Body of pancreas (tissue), 4 donors: ENCODE measurements at regions not wholly inside any gene's neighbourhood (a gene's known extent, or its start where the extent isn't known, plus 50 kb on each side); places are given as distances from the start of the nearest gene placed in this dataset.

Experiments used
- CTCF ChIP-seq, 7 experiments: fragments of 450-650 bp in 4 of 7; fragments of 200-600 bp in 3 of 7; sonication (generic) in 3 of 7; IDR thresholded peaks; one replicate each; pipeline ENCODE4 v1.5.1; 2016 to 2019; ENCODE audit warnings: antibody characterized with exemption in 7 of 7
- POLR2A ChIP-seq, 3 donors: fragments of 450-650 bp; IDR thresholded peaks; one replicate each; pipeline ENCODE4 v1.6.1; 2016; ENCODE audit warnings: antibody characterized with exemption in 3 of 3, mild to moderate bottlenecking in 2 of 3

- TF ChIP-seq POLR2A (IDR thresholded peaks at IDR 0.05) = no peak
- TF ChIP-seq CTCF (IDR thresholded peaks at IDR 0.05) = no peak
These were observed 1331.8 kb upstream of the ZEB2 start for GRCh38 chr2:145851730-145852129.
